A549 (cell line): ENCODE measurements at regions not wholly inside any gene's neighbourhood (a gene's known extent, or its start where the extent isn't known, plus 50 kb on each side); places are given as distances from the start of the nearest gene placed in this dataset.

Experiments used
- ATAC-seq, 2 experiments: fragments of 200-7000 bp in 1 of 2; fragments of >200 bp in 1 of 2; cut with Nextera tagmentation in 1 of 2; cut with Tn5 transposase in 1 of 2; 3 replicates each; pipeline versions ENCODE4 v1.8.0 to v1.9.1; 2018 to 2020; ENCODE audit warnings: mild to moderate bottlenecking in 1 of 2, moderate library complexity in 1 of 2
- CTCF ChIA-PET: fragments of 300-600 bp; sonication (Branson Sonifier 250); formaldehyde crosslinking; extraction: SDS; loops from one replicate; lab custom pipeline; 2021; ENCODE audit warnings: antibody characterized with exemption, inconsistent platforms; lab: Yijun Ruan, JAX
- POLR2A ChIA-PET: fragments of 350-600 bp; formaldehyde crosslinking; extraction: SDS; loops from one replicate; lab custom pipeline; 2021; ENCODE audit warnings: antibody characterized with exemption, inconsistent platforms; lab: Yijun Ruan, JAX
- DNase-seq, 2 experiments: peaks; one replicate each; pipeline versions ENCODE4 v3.0.0 to v3.0.0-alpha.2; 2011 to 2016; ENCODE audit warnings: low read depth in 1 of 2, low spot score in 1 of 2
- FAIRE-seq: peaks from 2 replicates; lab custom pipeline; 2011; peaks lifted over from hg19 to GRCh38; lab: Jason Lieb, UNC
- H3K27ac ChIP-seq, 2 experiments: fragments of >200 bp; sonication (Bioruptor Twin); formaldehyde crosslinking; 3 replicates each; pipeline ENCODE4 v1.5.1; 2016 to 2017
- H3K4me1 ChIP-seq: fragments of >200 bp; sonication (Bioruptor Twin); formaldehyde crosslinking; 3 replicates; pipeline ENCODE4 v1.6.1; 2016
- H3K4me2 ChIP-seq: fragments of >200 bp; sonication (Bioruptor Twin); formaldehyde crosslinking; 3 replicates; pipeline ENCODE4 v1.6.1; 2016
- H3K4me3 ChIP-seq: fragments of >200 bp; sonication (Bioruptor Twin); formaldehyde crosslinking; 3 replicates; pipeline ENCODE4 v1.5.1; 2016
- H3K9me3 ChIP-seq: fragments of >200 bp; sonication (Bioruptor Twin); formaldehyde crosslinking; 3 replicates; pipeline ENCODE4 v1.6.1; 2016
- ATOH8 ChIP-seq: fragments of 250-450 bp; sonication (Bioruptor Pico); IDR thresholded peaks from 2 replicates; pipeline ENCODE4 v1.5.0; 2020; ENCODE audit warnings: low read depth, mild to moderate bottlenecking, moderate library complexity
- BHLHE40 ChIP-seq: IDR thresholded peaks from 2 replicates; pipeline ENCODE4 v1.6.1; 2012; ENCODE audit warnings: low read depth, low read length, inconsistent platforms
- CHD2 ChIP-seq: fragments of 150-350 bp; IDR thresholded peaks from 2 replicates; pipeline ENCODE4 v1.6.1; 2014; ENCODE audit warnings: low read length; ENCODE audit not compliant: partially characterized antibody
- CHD4 ChIP-seq: fragments of 200-600 bp; sonication (generic); IDR thresholded peaks from 2 replicates; pipeline ENCODE4 v1.6.1; 2016; ENCODE audit warnings: antibody characterized with exemption, mild to moderate bottlenecking, borderline replicate concordance
- ESRRA ChIP-seq: fragments of 150-350 bp; IDR thresholded peaks from 2 replicates; pipeline ENCODE4 v1.6.1; 2014; ENCODE audit warnings: mild to moderate bottlenecking, low read length, borderline replicate concordance
- FOSB ChIP-seq: fragments of 250-450 bp; sonication (Bioruptor Pico); IDR thresholded peaks from 2 replicates; pipeline ENCODE4 v1.5.0; 2020; ENCODE audit warnings: mild to moderate bottlenecking, moderate library complexity
- FOXS1 ChIP-seq: fragments of 250-450 bp; sonication (Bioruptor Pico); IDR thresholded peaks from 2 replicates; pipeline ENCODE4 v1.5.0; 2020; ENCODE audit warnings: mild to moderate bottlenecking, moderate library complexity
- GATA3 ChIP-seq: IDR thresholded peaks from 2 replicates; pipeline ENCODE4 v1.6.1; 2012; ENCODE audit warnings: borderline replicate concordance
- JUN ChIP-seq, 2 experiments: fragments of >200 bp; sonication (Bioruptor Twin); formaldehyde crosslinking; IDR thresholded peaks; 2 replicates in 1 of 2; 3 replicates in 1 of 2; pipeline ENCODE4 v1.6.1; 2016 to 2017
- JUNB ChIP-seq: fragments of >200 bp; sonication (Bioruptor Twin); formaldehyde crosslinking; IDR thresholded peaks from 2 replicates; pipeline ENCODE4 v1.6.1; 2016
- KDM1A ChIP-seq: fragments of 200-600 bp; sonication (generic); IDR thresholded peaks from 2 replicates; pipeline ENCODE4 v1.6.1; 2016; ENCODE audit warnings: low read depth, mild to moderate bottlenecking
- MAZ ChIP-seq: fragments of 150-350 bp; IDR thresholded peaks from 2 replicates; pipeline ENCODE4 v1.6.1; 2014; ENCODE audit warnings: antibody characterized with exemption, low read depth, low read length, borderline replicate concordance
- NR3C1 ChIP-seq: fragments of >200 bp; sonication (Bioruptor Twin); formaldehyde crosslinking; IDR thresholded peaks from 3 replicates; pipeline ENCODE4 v1.6.1; 2017
- PHF8 ChIP-seq: fragments of 200-600 bp; sonication (generic); IDR thresholded peaks from 2 replicates; pipeline ENCODE4 v1.6.1; 2016; ENCODE audit warnings: low read depth, mild to moderate bottlenecking, antibody characterized with exemption, moderate library complexity, borderline replicate concordance
- POLR2A ChIP-seq: IDR thresholded peaks from 2 replicates; pipeline ENCODE4 v1.6.1; 2012; ENCODE audit warnings: mild to moderate bottlenecking, low read length
- RCOR1 ChIP-seq: fragments of 150-350 bp; IDR thresholded peaks from 2 replicates; pipeline ENCODE4 v1.6.1; 2014; ENCODE audit warnings: antibody characterized with exemption, low read length, low read depth
- REST ChIP-seq: fragments of 200-600 bp; sonication (generic); IDR thresholded peaks from 2 replicates; pipeline ENCODE4 v1.6.1; 2016; ENCODE audit warnings: antibody characterized with exemption, mild to moderate bottlenecking, moderate library complexity
- RFX5 ChIP-seq: fragments of 450-650 bp; IDR thresholded peaks from 2 replicates; pipeline ENCODE4 v1.7.1; 2014; ENCODE audit warnings: antibody characterized with exemption, mild to moderate bottlenecking, moderate library complexity
- SREBF2 ChIP-seq: fragments of 450-650 bp; IDR thresholded peaks from 2 replicates; pipeline ENCODE4 v1.6.1; 2014; ENCODE audit warnings: mild to moderate bottlenecking, moderate library complexity
- TP53 ChIP-seq: fragments of 250-450 bp; sonication (Bioruptor Pico); IDR thresholded peaks from 2 replicates; pipeline ENCODE4 v1.5.0; 2021; ENCODE audit warnings: mild to moderate bottlenecking, moderate library complexity
- WGBS: methylation state at CpG from one replicate; pipeline ENCODE4 v1.1.6; 2017; ENCODE audit errors: missing lambda C conversion rate; 5-methylcytosine and 5-hydroxymethylcytosine counted together
- TF ChIP-seq, protein P1 (sequence below): fragments of 150-350 bp; IDR thresholded peaks from 2 replicates; pipeline ENCODE4 v1.6.1; 2014; ENCODE audit warnings: low read depth, mild to moderate bottlenecking, low read length
- TF ChIP-seq, protein P2 (sequence below): fragments of 450-650 bp; IDR thresholded peaks from 2 replicates; pipeline ENCODE4 v1.6.1; 2014; ENCODE audit warnings: antibody characterized with exemption
- TF ChIP-seq, protein P3 (sequence below): IDR thresholded peaks from 2 replicates; pipeline ENCODE4 v1.6.1; 2012; ENCODE audit warnings: low read depth, borderline replicate concordance

DNA sequence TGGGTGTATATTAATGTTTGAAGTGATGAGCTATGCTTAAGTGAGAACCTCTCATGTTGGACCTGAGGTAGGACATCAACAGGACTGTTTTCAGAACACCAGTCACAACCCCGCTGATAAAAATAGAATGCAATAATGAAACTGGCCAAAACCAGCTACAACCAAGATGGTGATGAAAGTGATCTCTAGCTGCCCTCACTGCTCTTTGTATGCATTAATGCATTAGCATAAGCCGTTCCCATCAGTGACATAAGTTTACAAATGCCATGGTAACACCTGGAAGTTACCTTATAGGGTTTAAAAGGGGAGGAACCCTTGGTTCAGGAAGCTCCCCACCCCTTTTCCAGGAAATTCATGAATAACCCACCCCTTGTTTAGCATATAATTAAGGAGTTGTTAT lies 672.5 kb upstream of the EEF2KMT start:
- H3K4me3 ChIP-seq = no peak overlapping the region
- WGBS = 0% methylated on average over 2 of the region's 2 CpGs
- TF ChIP-seq SREBF2 = no peak
- TF ChIP-seq GATA3 = no peak
- TF ChIP-seq ATOH8 = no peak
- TF ChIP-seq JUNB = no peak
- POLR2A ChIA-PET = no interaction called here
- H3K27ac ChIP-seq = no peak overlapping the region
- H3K4me2 ChIP-seq = no peak overlapping the region
- DNase-seq = no peak
- no peak for ATAC-seq
- H3K9me3 ChIP-seq = no peaks in the 10 kb centered on the region
- no peaks in the 10 kb centered on the region for H3K4me1 ChIP-seq
- FAIRE-seq = no peak
- CTCF ChIA-PET = no interaction called here

DNA sequence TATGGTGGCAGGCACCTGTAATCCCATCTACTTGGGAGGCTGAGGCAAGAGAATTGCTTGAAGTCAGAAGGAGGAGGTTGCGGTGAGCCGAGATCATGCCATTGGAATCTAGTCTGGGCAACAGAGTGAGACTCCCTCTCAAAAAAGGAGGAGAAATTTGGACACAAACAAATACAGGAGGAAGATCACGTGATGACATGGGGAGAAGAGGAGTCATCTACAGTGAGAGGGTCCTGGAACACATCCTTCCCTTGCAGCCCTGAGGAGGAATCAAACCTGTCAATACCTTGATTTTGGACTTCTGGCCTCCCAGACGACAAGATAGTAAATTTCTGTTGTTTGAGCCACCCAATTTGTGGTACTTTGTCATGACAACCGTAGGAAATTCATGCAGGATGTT lies 671.9 kb upstream of the EEF2KMT start:
- ChIA-PET POLR2A (no interaction called here), CTCF (no interaction called here)
- FAIRE-seq = no peak
- ATAC-seq = no peak
- WGBS = 23% methylated on average over 5 of the region's 5 CpGs
- Histone ChIP-seq H3K4me2 (no peak overlapping the region), H3K4me1 (no peaks in the 10 kb centered on the region), H3K9me3 (no peaks in the 10 kb centered on the region), H3K4me3 (no peak overlapping the region), H3K27ac (no peak overlapping the region)
- DNase-seq = no peak
- TF ChIP-seq, protein P1, sequence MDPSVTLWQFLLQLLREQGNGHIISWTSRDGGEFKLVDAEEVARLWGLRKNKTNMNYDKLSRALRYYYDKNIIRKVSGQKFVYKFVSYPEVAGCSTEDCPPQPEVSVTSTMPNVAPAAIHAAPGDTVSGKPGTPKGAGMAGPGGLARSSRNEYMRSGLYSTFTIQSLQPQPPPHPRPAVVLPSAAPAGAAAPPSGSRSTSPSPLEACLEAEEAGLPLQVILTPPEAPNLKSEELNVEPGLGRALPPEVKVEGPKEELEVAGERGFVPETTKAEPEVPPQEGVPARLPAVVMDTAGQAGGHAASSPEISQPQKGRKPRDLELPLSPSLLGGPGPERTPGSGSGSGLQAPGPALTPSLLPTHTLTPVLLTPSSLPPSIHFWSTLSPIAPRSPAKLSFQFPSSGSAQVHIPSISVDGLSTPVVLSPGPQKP = no peak
- no peak for TF ChIP-seq GATA3
- TF ChIP-seq CHD2 = no peak
- TF ChIP-seq MAZ = no peak

GRCh38 chr16:5768445-5768844 lies 670.9 kb upstream of the EEF2KMT start:
- Histone ChIP-seq H3K9me3 (no peaks in the 10 kb centered on the region), H3K4me1 (no peaks in the 10 kb centered on the region), H3K4me2 (no peak overlapping the region), H3K27ac (no peak overlapping the region), H3K4me3 (no peak overlapping the region)
- CTCF ChIA-PET = no interaction called here
- WGBS = 2% methylated on average over 7 of the region's 7 CpGs
- ATAC-seq (no peak), DNase-seq (no peak), FAIRE-seq (no peak)
- TF ChIP-seq, protein P2, sequence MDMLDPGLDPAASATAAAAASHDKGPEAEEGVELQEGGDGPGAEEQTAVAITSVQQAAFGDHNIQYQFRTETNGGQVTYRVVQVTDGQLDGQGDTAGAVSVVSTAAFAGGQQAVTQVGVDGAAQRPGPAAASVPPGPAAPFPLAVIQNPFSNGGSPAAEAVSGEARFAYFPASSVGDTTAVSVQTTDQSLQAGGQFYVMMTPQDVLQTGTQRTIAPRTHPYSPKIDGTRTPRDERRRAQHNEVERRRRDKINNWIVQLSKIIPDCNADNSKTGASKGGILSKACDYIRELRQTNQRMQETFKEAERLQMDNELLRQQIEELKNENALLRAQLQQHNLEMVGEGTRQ = no peak
- TF ChIP-seq RFX5 (no peak), FOXS1 (CRISPR knock-in tag) (no peak), RCOR1 (no peak), ATOH8 (no peak), TP53 (CRISPR knock-in tag) (no peak), CHD4 (no peak), JUN (IDR thresholded peaks at IDR 0.05) (no peak), KDM1A (no peak), FOSB (CRISPR knock-in tag) (no peak), GATA3 (no peak), NR3C1 (no peak), POLR2A (no peak), BHLHE40 (no peak), REST (no peak), PHF8 (no peak), ESRRA (no peak)
- TF ChIP-seq, protein P3, sequence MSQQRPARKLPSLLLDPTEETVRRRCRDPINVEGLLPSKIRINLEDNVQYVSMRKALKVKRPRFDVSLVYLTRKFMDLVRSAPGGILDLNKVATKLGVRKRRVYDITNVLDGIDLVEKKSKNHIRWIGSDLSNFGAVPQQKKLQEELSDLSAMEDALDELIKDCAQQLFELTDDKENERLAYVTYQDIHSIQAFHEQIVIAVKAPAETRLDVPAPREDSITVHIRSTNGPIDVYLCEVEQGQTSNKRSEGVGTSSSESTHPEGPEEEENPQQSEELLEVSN = no peak
- TF ChIP-seq, protein P1 = no peak
- POLR2A ChIA-PET = no interaction called here
